Fibroblast of pulmonary artery (primary cell): ENCODE measurements at regions not wholly inside any gene's neighbourhood (a gene's known extent, or its start where the extent isn't known, plus 50 kb on each side); places are given as distances from the start of the nearest gene placed in this dataset.

Experiments
- DNase-seq: peaks from one replicate; pipeline ENCODE4 v3.0.0-alpha.2; 2010; ENCODE audit warnings: low read depth
- H3K4me3 ChIP-seq: replicated peaks from 2 replicates; pipeline ENCODE4 v1.5.1; 2011; ENCODE audit warnings: low read depth, mild to moderate bottlenecking, control low read depth, low read length, moderate library complexity
- TF ChIP-seq, protein P1 (sequence below): IDR thresholded peaks from 2 replicates; pipeline ENCODE4 v1.5.1; 2011; ENCODE audit warnings: mild to moderate bottlenecking, control low read depth, low read length, inconsistent platforms; ENCODE audit errors: missing control alignments

DNA sequence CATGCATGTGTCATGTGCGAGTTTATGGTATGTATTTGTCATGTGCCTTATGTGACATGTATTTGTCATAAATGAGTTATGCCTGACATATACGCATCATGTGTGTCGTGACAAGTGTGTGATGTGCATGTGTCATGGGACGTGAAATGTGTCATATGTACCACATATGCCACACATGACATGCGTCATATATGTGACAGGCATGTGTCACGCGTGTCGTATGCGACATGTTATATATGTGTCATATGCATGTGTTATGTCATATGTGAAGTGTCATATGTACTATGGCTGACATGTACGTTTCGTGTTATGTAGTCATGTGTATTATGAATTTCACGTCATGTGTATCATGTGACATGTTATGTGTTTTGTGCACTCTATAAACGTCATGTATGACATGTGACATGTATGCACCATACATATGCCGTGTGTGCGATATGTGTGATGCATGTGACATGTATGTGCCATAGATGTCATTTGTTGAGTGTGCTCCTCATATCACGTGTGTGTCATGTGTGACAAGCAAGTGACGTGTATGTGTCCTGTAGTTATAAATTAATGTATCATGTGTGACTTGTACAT is 2152.3 kb upstream of the PIK3C3 start:
- DNase-seq = no peak
- no peak overlapping the region for H3K4me3 ChIP-seq
- TF ChIP-seq, protein P1, sequence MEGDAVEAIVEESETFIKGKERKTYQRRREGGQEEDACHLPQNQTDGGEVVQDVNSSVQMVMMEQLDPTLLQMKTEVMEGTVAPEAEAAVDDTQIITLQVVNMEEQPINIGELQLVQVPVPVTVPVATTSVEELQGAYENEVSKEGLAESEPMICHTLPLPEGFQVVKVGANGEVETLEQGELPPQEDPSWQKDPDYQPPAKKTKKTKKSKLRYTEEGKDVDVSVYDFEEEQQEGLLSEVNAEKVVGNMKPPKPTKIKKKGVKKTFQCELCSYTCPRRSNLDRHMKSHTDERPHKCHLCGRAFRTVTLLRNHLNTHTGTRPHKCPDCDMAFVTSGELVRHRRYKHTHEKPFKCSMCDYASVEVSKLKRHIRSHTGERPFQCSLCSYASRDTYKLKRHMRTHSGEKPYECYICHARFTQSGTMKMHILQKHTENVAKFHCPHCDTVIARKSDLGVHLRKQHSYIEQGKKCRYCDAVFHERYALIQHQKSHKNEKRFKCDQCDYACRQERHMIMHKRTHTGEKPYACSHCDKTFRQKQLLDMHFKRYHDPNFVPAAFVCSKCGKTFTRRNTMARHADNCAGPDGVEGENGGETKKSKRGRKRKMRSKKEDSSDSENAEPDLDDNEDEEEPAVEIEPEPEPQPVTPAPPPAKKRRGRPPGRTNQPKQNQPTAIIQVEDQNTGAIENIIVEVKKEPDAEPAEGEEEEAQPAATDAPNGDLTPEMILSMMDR = no peak

DNA sequence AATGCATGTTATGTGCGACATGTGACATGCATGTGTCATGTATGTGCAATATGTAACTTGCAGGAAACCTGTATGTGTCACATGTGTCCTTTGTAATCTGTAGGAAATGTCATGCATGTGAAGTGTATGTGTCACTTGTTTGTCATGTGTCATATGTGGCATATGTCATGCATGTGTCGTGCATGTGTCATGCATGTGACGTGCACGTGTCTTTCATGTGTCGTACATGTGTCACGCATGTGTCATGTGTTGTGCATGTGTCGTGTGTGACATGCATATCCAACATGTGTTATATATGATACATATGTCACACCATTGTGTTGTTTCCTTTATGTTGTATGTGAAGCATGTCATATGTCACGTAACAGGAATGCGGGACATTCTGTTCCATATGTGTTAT is 2153.2 kb upstream of the PIK3C3 start:
- H3K4me3 ChIP-seq = no peak overlapping the region
- DNase-seq = no peak
- TF ChIP-seq, protein P1 = no peak

DNA sequence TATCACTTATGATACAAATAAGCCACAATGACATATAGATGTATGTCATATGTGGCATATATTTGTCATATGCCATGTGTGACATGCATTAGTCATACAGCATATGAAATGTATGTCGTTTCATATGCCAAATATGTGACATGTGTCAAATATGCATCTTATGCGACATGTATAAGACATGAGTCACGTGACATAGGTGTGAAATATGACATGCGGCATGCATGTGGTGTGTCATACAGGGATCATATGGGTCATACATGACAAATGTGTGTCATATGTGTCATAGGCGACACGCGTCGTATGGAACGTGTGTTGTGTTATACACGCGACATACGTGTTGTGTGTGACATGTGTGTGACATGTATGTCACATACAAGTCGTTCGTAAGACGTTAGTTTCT is 2154.0 kb upstream of the PIK3C3 start:
- H3K4me3 ChIP-seq = no peak overlapping the region
- no peak for DNase-seq
- TF ChIP-seq, protein P1 = no peak

DNA sequence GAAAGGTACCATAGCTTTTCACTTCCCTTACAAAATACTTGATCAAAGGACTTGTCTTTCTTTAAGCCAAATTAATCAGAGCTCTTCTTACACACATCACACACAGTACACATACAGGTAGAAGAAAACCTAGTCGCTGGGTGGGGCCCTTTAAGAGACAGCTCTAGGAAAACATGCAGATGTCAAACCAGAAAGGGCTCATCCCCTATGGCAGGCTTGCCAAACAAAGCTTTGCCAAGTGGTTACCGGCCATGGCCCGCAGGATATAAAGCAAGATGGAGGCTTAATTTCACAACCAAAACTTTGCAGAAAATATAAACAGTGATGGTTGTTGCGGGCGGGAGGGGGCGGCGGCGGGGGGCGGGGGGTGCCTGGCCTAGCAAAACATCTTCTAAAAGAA is 2156.0 kb upstream of the PIK3C3 start:
- TF ChIP-seq, protein P1 = no peak
- peak; percentile 40 for DNase-seq
- H3K4me3 ChIP-seq = peak overlapping the region; percentile 73

DNA sequence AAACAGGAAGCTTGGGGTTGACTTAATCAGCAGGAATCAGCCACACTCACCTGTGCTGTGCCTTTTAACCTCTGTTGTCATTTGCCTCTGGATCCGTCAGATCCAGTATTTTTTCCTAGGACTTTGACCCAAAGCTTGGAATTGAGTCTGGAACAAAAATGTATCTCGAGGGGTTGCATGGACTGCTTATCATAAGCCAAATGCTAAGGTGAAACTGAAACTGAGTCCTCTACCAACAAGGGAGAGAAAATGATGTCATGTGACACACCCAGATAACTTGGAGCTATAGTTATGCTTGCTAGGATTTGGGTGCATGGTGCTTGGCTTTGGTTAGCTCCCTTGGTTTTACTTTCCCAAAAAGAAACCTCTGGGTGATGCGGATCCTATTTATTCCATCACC is 2158.6 kb upstream of the PIK3C3 start:
- DNase-seq = no peak
- no peak overlapping the region for H3K4me3 ChIP-seq
- TF ChIP-seq, protein P1 = no peak

DNA sequence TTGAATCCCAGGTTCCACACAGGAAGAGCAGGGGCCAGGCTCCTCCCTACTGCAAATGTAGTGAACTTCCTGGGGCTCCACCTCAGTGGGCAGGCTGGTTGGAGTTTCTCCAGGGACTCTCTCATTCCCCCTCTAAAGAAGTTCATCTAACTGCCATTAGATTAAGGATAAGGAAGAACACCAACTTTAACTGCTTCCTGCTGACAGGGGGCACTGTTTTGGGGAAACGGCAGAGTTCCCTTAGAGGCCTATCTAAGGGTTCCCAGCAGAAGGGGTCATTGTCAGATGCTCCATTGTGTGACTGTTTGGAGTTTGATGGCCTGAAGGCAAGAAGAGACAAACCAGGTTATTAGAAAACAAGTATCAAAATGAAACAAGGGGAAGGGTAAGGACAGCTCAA is 2159.7 kb upstream of the PIK3C3 start:
- no peak for DNase-seq
- H3K4me3 ChIP-seq = no peak overlapping the region
- TF ChIP-seq, protein P1 = peak; percentile 2

DNA sequence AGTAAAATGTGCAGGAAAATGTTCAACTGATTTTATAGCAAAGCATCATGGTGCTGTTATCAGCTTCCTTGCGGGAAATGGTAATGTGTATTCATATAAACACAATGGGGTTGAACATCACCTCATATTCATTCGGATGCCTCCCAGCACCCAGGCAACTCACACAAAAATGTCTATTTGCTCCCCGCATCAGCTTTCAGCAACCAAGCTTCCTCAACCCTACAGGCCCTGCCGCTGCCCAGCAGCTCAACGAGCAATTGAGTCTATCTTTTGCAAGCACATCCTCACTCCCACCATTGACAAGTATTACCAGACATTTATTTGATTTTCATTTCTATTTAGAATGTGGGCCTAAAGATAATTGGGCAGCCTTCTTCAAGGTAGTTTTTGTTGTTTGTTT is 2161.4 kb upstream of the PIK3C3 start:
- TF ChIP-seq, protein P1 = no peak
- no peak for DNase-seq
- H3K4me3 ChIP-seq = no peak overlapping the region
